Ishikawa (cell line): ENCODE measurements at regions not wholly inside any gene's neighbourhood (a gene's known extent, or its start where the extent isn't known, plus 50 kb on each side); places are given as distances from the start of the nearest gene placed in this dataset.

Experiments
- CEBPB ChIP-seq: IDR thresholded peaks from 2 replicates; pipeline ENCODE4 v1.6.1; 2012
- CREB1 ChIP-seq: IDR thresholded peaks from 2 replicates; pipeline ENCODE4 v1.6.1; 2012; ENCODE audit warnings: low read depth
- EP300 ChIP-seq: IDR thresholded peaks from 2 replicates; pipeline ENCODE4 v1.6.1; 2012; ENCODE audit warnings: borderline replicate concordance
- FOXM1 ChIP-seq: IDR thresholded peaks from 2 replicates; pipeline ENCODE4 v1.6.1; 2012; ENCODE audit warnings: low read depth, borderline replicate concordance
- NFIC ChIP-seq: IDR thresholded peaks from 2 replicates; pipeline ENCODE4 v1.6.1; 2012
- RAD21 ChIP-seq: IDR thresholded peaks from 2 replicates; pipeline ENCODE4 v1.6.1; 2012; ENCODE audit warnings: low read depth
- TAF1 ChIP-seq: IDR thresholded peaks from 2 replicates; pipeline ENCODE4 v1.6.1; 2012; ENCODE audit warnings: low read depth, mild to moderate bottlenecking
- TEAD4 ChIP-seq: IDR thresholded peaks from 2 replicates; pipeline ENCODE4 v1.6.1; 2012
- YY1 ChIP-seq: IDR thresholded peaks from 2 replicates; pipeline ENCODE4 v1.6.1; 2012; ENCODE audit warnings: low read depth
- ZBTB7A ChIP-seq: IDR thresholded peaks from 2 replicates; pipeline ENCODE4 v1.6.1; 2012; ENCODE audit warnings: low read depth
- TF ChIP-seq, protein P1 (sequence below): IDR thresholded peaks from 2 replicates; pipeline ENCODE4 v1.6.1; 2012

DNA sequence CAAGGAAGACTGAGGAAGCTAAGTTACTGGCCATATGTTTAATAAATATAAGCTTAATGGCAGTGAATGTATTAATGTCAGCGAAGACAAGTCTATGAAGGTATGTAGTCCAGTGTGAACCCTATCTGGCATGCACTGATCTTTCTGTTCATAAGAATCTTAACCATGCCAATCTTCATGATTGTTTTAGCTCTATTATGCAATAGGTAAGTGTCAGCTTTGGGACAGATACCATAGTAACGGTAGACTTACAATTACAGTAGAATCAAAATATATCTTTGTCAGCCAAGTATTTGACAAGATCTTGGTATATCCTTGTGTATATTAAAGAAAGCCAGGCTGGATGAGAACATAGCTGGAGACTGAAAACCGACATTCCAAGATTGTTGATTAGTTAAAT, 428.5 kb downstream of the SPRY2 start:
- no peak for TF ChIP-seq CREB1
- TF ChIP-seq CEBPB: no peak
- TF ChIP-seq EP300: no peak
- TF ChIP-seq NFIC: no peak
- no peak for TF ChIP-seq TEAD4
- TF ChIP-seq YY1: no peak
- no peak for TF ChIP-seq TAF1
- no peak for TF ChIP-seq ZBTB7A
- TF ChIP-seq, protein P1, sequence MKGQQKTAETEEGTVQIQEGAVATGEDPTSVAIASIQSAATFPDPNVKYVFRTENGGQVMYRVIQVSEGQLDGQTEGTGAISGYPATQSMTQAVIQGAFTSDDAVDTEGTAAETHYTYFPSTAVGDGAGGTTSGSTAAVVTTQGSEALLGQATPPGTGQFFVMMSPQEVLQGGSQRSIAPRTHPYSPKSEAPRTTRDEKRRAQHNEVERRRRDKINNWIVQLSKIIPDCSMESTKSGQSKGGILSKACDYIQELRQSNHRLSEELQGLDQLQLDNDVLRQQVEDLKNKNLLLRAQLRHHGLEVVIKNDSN: no peak
- TF ChIP-seq RAD21: no peak
- TF ChIP-seq FOXM1: no peak
